AG09319 (cell line): ENCODE measurements at regions not wholly inside any gene's neighbourhood (a gene's known extent, or its start where the extent isn't known, plus 50 kb on each side); places are given as distances from the start of the nearest gene placed in this dataset.

ENCODE experiments used
- DNase-seq: peaks from one replicate; pipeline ENCODE4 v3.0.0-alpha.2; 2010; ENCODE audit warnings: low read depth; ENCODE audit errors: extremely low read depth
- CTCF ChIP-seq: IDR thresholded peaks from 2 replicates; pipeline ENCODE4 v1.5.1; 2011; ENCODE audit warnings: low read depth, mild to moderate bottlenecking, inconsistent platforms, low read length, moderate library complexity

DNA sequence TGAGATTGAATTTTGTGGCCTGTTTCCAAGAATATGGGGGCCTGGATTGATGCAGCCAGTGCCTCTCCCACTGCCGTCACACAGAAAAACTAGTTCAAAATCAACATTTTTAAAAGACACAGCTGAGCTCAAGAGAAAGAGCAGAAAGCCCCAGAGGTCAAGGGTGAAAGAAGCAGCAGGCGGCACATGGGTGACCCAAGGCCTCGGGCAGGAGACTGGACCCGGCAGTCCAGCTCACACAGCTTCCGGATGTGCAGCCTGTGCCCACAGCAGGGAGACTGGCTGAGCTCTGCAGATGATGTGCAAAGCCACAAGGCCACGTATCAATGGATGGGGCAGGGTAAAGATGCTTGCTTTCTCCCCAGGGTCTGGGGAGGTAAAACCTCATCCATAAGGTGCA is 50.4 kb upstream of the RNF32 start:
- no peak for DNase-seq
- no peak for TF ChIP-seq CTCF

GRCh38 chr7:156589808-156590207 is 50.8 kb upstream of the RNF32 start:
- TF ChIP-seq CTCF = no peak
- DNase-seq = no peak

- TF ChIP-seq CTCF = no peak
- DNase-seq = no peak
Measured at GRCh38 chr7:156585926-156586325, 54.6 kb upstream of the RNF32 start.

DNA sequence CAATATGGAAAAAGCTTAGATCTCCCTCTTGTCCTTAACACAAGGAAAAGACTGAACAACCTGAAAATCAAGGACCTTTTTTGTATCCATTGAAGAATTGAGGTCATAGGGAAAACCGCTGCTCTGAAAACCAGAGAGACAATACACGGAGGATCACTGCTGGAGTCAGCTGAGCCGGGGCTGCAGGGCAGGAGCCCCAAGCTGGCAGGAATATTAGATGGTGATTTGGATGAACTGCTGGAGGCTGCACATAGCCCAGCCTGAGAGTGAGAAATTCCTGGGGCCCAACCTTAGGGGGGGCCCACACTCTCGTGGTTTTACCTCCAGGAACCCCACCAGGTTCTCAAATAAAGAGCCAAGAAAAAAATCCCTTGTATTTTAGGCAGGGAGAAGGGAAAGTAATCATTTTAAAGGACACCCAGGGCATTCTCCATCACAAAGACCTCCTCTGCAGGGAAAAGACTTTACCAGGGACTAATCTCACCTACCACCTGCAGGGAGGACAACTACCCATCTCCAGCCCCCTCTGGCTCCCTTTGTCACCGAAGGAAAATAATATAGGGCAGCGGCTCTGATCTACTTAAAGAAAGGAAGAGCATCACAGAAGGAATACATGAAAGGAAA is 55.4 kb upstream of the RNF32 start:
- DNase-seq = no peak
- TF ChIP-seq CTCF = no peak

DNA sequence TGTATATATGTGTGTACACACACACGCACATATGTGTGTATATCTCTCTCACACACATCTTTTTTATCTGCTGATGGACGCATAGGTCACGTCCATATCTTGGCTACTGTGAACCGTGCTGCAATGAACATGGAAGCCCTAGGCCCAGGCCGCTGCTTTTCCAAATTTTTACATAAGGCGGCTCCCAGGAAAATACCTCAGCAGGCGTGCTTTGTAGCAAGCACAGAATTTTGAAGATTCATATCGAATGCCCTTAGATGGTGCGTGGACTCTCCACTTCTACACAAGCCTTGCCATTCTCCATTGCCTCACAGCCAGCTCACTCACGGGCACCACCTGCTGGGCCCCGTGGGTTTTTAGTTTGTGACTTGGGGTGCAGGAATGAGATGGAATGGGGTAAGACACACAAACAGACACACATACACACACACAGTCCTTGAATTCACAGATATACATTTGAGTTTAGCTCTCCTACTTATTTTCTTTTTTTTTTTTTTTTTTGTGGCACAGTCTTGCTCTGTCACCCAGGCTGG is 57.9 kb upstream of the RNF32 start:
- no peak for TF ChIP-seq CTCF
- no peak for DNase-seq

DNA sequence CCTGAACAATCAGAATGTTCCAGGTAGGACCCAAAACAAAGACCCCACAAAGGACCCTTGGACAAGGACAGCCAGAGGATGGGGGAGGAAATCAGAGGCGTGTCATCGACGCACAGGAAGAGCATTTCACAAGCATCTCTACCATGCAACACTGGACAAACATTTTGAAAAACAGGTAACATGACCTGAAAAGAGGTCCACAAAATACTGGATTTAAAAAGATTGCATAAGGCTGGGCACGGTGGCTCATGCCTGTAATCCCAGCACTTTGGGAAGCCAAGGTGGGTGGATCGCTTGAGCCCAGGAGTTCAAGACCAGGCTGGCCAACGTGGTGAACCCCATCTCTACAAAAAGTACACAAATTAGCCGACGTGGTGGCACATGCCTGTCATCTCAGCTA is 60.5 kb upstream of the RNF32 start:
- TF ChIP-seq CTCF = no peak
- DNase-seq = no peak

DNA sequence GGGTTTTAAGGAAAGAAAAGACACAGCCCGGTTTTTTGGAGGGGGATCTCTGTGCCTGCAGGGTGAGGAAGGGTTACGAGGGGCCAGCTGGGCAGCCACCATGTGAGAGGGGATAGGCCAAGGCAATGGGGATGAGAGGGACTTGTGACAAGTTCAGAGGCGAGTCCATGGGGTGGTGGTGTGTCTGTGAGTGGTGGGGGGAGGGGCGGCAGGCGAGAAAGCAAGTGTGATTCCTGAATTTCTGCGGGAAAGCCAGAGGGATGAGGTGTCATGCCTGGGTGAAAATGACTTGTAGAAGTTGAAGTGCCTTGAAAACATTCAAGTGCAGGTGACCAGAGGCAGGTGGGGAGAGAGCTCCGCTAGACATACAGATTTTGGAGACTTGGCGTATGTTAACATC is 61.0 kb upstream of the RNF32 start:
- no peak for DNase-seq
- no peak for TF ChIP-seq CTCF
